GM19438 (cell line): ENCODE measurements at regions not wholly inside any gene's neighbourhood (a gene's known extent, or its start where the extent isn't known, plus 50 kb on each side); places are given as distances from the start of the nearest gene placed in this dataset.
"Not testable (repeated sequence)": the region's sequence is repeated elsewhere in the genome, so short reads cannot be mapped to it uniquely, and the experiment has no call there.

Experiments
- ATAC-seq: cut with Tn5 transposase; IDR thresholded peaks from one replicate; pipeline ENCODE4 v1.9.1; 2021; ENCODE audit warnings: low read depth; ENCODE audit not compliant: unreplicated experiment

- ATAC-seq: no peak
These were observed 92.8 kb downstream of the TMEM17 start for GRCh38 chr2:62413116-62413663.

- ATAC-seq: no peak
These were observed 93.7 kb downstream of the TMEM17 start for GRCh38 chr2:62412347-62412742.

GRCh38 chr2:62410926-62411456 lies 95.0 kb downstream of the TMEM17 start:
- ATAC-seq: no peak

GRCh38 chr2:62410015-62410453 lies 96.0 kb downstream of the TMEM17 start:
- no peak for ATAC-seq

GRCh38 chr2:62409442-62409841 lies 96.6 kb downstream of the TMEM17 start:
- ATAC-seq: no peak

- no peak for ATAC-seq
These were observed 97.7 kb downstream of the TMEM17 start for GRCh38 chr2:62408241-62408677.

GRCh38 chr2:62407838-62408237 lies 98.2 kb downstream of the TMEM17 start:
- no peak for ATAC-seq

- ATAC-seq: no peak
These were observed 98.6 kb downstream of the TMEM17 start for GRCh38 chr2:62407401-62407800.

- ATAC-seq: no peak
These were observed 99.4 kb downstream of the TMEM17 start for GRCh38 chr2:62406573-62407043.

- ATAC-seq: no peak
These were observed 101.1 kb downstream of the TMEM17 start for GRCh38 chr2:62404913-62405312.

- ATAC-seq: no peak
These were observed 103.8 kb downstream of the TMEM17 start for GRCh38 chr2:62402156-62402555.

- ATAC-seq: no peak
These were observed 107.6 kb downstream of the TMEM17 start for GRCh38 chr2:62398356-62398755.

GRCh38 chr2:62396880-62397279 lies 109.1 kb downstream of the TMEM17 start:
- ATAC-seq: no peak

- no peak for ATAC-seq
These were observed 112.7 kb downstream of the TMEM17 start for GRCh38 chr2:62393293-62393692.

- ATAC-seq: no peak
These were observed 114.3 kb downstream of the TMEM17 start for GRCh38 chr2:62391696-62392095.

- ATAC-seq: not testable (repeated sequence)
These were observed 119.6 kb downstream of the TMEM17 start for GRCh38 chr2:62386378-62386777.

GRCh38 chr2:62383846-62384245 lies 122.1 kb downstream of the TMEM17 start:
- no peak for ATAC-seq

- no peak for ATAC-seq
These were observed 123.2 kb downstream of the TMEM17 start for GRCh38 chr2:62382757-62383156.

- no peak for ATAC-seq
These were observed 123.9 kb downstream of the TMEM17 start for GRCh38 chr2:62382122-62382521.

- ATAC-seq: no peak
These were observed 124.3 kb downstream of the TMEM17 start for GRCh38 chr2:62381656-62382055.

- ATAC-seq: no peak
These were observed 126.4 kb downstream of the TMEM17 start for GRCh38 chr2:62379566-62379965.

GRCh38 chr2:62375113-62375420 lies 130.9 kb downstream of the TMEM17 start:
- ATAC-seq: no peak
